ENCODE measurements at regions not wholly inside any gene's neighbourhood (a gene's known extent, or its start where the extent isn't known, plus 50 kb on each side); places are given as distances from the start of the nearest gene placed in this dataset.

DNA sequence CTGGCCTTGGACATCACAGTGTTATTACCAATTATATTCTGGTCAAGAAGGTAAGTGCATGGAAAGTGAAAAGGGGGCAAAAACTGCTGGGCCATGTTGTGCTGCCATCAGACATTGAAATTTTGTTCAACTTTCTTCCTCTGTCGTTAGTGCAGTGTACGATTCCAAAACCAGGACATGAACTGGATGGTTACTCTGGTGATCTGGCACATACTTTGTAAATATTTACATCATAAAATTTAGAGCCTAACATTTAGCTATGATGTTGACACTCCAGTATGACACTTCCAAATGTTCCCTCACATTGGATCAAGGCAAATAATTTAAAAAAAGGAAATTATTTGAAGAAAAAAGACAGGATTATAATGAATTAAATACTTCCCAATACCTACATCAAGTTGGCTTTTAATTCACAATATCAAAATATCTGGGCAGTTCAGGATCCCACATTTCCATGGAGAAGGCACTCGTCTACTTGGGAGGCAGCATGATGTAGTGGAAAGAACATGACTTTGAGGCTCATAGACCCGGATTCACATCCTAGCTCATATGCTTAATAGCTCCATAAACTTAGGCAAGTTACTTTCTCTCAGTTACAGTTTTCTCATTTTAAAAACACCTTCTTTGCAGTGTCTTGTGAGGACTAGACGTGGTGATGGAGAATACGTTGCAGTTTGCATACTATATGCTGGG lies 342.5 kb upstream of the MPDZ start:
- DNase-seq (no peak), ATAC-seq (no peak)
- Mint-ChIP-seq H3K4me3 (no peak overlapping the region), H3K36me3 (ENCODE audit: low read depth) (no peaks in the 10 kb centered on the region), H3K27ac (no peak overlapping the region), H3K9me3 (ENCODE audit: insufficient read depth) (no peaks in the 10 kb centered on the region), H3K4me1 (ENCODE audit: low read depth) (no peaks in the 10 kb centered on the region), H3K27me3 (ENCODE audit: low read depth) (no peaks in the 10 kb centered on the region)
- POLR2A ChIA-PET = no interaction called here
- CTCF ChIA-PET = no interaction called here

DNA sequence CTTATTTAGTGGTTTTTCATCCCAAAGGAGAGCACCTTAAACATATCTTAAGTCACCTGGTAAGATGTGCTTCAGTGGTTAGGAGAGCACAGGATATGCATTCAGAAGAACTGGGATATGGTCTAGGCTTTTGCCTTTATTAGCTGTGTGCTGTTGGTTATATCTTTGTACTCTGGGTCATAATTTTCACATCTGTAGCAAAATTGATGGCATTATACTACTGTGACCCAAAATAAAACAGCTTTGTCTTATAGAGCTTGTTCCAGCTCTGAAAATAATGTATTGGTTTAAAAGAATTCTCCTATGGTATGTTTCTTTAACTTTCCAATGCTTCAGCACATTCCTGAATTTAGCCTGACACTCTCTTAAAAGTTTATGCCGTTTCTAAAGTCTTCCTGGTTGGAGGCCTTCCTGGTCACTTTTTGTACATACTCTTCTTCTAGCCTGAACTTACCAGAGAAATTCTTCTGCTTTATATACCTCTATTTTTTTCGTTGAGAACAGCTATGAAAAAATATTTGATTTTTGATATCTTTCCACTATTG lies 337.1 kb upstream of the MPDZ start:
- no peaks in the 10 kb centered on the region for H3K36me3 Mint-ChIP-seq (ENCODE audit: low read depth)
- H3K4me1 Mint-ChIP-seq (ENCODE audit: low read depth) = no peaks in the 10 kb centered on the region
- no peak overlapping the region for H3K27ac Mint-ChIP-seq
- H3K4me3 Mint-ChIP-seq = no peak overlapping the region
- DNase-seq = no peak
- H3K9me3 Mint-ChIP-seq (ENCODE audit: insufficient read depth) = peaks cover 4% of the 10 kb centered on the region
- ChIA-PET CTCF (interaction anchor here (0.9 kb wide), 1 partner anchor 15 kb away, joined by 3 read pairs; no protein-coding TSS in a partner anchor), POLR2A (no interaction called here)
- H3K27me3 Mint-ChIP-seq (ENCODE audit: low read depth) = no peaks in the 10 kb centered on the region
- ATAC-seq = no peak

DNA sequence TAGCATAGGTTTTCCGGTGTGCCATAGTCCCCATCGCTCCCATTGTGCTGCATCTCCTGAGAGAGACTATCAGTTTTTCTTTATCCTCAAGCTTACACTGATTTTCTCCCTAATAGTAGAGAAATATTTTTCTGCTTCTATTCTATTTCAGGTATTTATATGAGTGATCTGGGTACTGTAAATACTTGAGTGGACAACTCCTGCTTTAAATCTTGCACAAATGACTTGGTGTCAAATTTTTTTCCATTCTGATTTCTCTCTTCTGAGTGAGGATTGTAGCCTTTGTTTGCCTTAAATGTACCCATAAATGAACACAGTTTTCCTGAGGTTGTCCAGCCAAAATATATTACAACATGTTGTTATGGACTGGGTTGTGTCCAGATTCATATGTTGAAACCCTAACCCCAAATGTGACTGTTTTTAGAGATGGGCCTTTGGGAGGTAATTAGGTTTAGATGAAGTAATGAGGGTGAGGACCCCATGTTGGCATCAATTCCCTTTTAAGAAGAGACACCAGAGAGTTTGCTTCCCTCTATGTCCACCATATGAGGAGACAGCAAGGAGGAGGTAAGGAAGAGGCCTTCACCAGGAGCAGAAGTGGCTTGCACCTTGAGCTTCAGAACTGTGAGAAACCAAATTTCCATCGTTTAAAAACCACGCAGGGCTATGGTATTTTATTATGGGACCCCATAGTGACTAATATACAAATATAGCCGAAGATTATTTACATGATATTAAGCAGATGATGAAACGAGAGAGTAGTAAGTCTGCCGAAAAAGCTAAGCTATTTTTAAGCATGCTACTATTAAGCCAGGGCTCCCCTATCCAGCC lies 336.4 kb upstream of the MPDZ start:
- Mint-ChIP-seq H3K36me3 (ENCODE audit: low read depth) (no peaks in the 10 kb centered on the region), H3K27ac (no peak overlapping the region), H3K27me3 (ENCODE audit: low read depth) (no peaks in the 10 kb centered on the region), H3K4me1 (ENCODE audit: low read depth) (no peaks in the 10 kb centered on the region), H3K9me3 (ENCODE audit: insufficient read depth) (peaks cover 4% of the 10 kb centered on the region), H3K4me3 (no peak overlapping the region)
- DNase-seq (no peak), ATAC-seq (no peak)
- ChIA-PET CTCF (interaction anchor here (0.9 kb wide), 1 partner anchor 16 kb away, joined by 3 read pairs; no protein-coding TSS in a partner anchor), POLR2A (no interaction called here)

DNA sequence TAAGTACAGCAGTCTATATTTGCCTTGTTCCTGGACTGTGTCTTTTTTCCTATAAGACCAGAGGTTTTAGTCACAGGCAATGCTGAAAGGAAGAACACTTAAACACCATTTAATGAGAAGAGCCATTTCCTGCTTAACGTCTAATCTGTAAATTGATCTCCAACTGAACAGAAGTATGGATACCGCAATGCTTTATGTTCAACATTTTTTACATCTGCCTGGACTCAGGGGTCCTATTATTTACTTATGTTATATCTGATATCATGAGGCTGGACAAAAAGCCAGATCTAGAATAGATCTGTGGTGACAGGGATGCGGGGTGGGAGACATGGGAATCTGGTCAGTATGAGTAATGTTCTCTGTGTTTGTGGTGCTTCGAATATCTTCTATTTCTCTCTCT lies 334.6 kb upstream of the MPDZ start:
- CTCF ChIA-PET = no interaction called here

DNA sequence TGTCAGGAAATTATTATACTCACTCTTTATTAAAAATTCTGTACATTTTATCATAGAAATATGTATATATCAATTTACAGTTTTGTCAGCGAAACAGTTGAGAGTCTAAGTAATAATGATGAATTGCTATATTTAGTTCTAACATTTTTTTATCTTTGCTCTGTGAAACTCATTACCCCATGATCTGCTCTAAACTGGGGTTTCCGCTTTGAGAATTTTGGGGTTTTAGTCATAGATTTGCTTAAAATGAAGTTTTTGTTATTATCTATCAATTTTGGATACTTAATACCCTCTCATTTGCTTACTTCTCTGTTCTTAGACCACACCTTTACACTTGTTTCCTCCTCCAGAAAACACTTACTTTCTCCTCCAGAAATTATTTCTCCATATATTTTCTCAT lies 333.8 kb upstream of the MPDZ start:
- Mint-ChIP-seq H3K4me3 (no peak overlapping the region), H3K4me1 (ENCODE audit: low read depth) (no peaks in the 10 kb centered on the region), H3K27me3 (ENCODE audit: low read depth) (no peaks in the 10 kb centered on the region), H3K36me3 (ENCODE audit: low read depth) (no peaks in the 10 kb centered on the region), H3K27ac (no peak overlapping the region), H3K9me3 (ENCODE audit: insufficient read depth) (peaks cover 4% of the 10 kb centered on the region)
- ATAC-seq = no peak
- DNase-seq = no peak
- POLR2A ChIA-PET = no interaction called here
- CTCF ChIA-PET = no interaction called here

More for the DNA sequence above, 334.6 kb upstream of the MPDZ start:
- POLR2A ChIA-PET = no interaction called here
- H3K4me1 Mint-ChIP-seq (ENCODE audit: low read depth) = no peaks in the 10 kb centered on the region
- no peaks in the 10 kb centered on the region for H3K27me3 Mint-ChIP-seq (ENCODE audit: low read depth)
- no peak for ATAC-seq
- no peaks in the 10 kb centered on the region for H3K36me3 Mint-ChIP-seq (ENCODE audit: low read depth)
- peaks cover 4% of the 10 kb centered on the region for H3K9me3 Mint-ChIP-seq (ENCODE audit: insufficient read depth)
- no peak for DNase-seq
- no peak overlapping the region for H3K4me3 Mint-ChIP-seq
- no peak overlapping the region for H3K27ac Mint-ChIP-seq

DNA sequence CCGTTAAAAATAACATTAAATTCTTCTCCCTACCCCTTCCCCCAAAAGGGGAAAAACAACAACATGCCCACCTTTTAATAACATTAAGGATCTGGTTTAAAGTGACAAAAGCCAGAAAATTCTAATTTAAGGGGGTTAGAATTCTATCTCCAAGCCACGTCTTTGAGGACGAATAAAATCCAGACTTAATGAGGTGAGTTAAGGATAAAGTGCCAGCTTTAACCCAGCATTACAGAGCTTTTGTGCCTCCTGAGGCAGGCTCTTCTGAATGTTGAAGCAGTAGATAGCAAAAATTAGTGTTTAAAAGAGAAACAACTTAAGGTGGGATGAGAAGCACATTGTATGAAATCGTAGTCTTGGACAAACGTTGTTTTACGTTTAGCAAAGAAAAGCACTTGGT lies 329.0 kb upstream of the MPDZ start:
- H3K27ac Mint-ChIP-seq = no peak overlapping the region
- DNase-seq = no peak
- peaks cover 6% of the 10 kb centered on the region for H3K9me3 Mint-ChIP-seq (ENCODE audit: insufficient read depth)
- no peak overlapping the region for H3K4me3 Mint-ChIP-seq
- no peaks in the 10 kb centered on the region for H3K4me1 Mint-ChIP-seq (ENCODE audit: low read depth)
- CTCF ChIA-PET = no interaction called here
- no peak for ATAC-seq
- H3K27me3 Mint-ChIP-seq (ENCODE audit: low read depth) = no peaks in the 10 kb centered on the region
- POLR2A ChIA-PET = no interaction called here
- no peaks in the 10 kb centered on the region for H3K36me3 Mint-ChIP-seq (ENCODE audit: low read depth)

DNA sequence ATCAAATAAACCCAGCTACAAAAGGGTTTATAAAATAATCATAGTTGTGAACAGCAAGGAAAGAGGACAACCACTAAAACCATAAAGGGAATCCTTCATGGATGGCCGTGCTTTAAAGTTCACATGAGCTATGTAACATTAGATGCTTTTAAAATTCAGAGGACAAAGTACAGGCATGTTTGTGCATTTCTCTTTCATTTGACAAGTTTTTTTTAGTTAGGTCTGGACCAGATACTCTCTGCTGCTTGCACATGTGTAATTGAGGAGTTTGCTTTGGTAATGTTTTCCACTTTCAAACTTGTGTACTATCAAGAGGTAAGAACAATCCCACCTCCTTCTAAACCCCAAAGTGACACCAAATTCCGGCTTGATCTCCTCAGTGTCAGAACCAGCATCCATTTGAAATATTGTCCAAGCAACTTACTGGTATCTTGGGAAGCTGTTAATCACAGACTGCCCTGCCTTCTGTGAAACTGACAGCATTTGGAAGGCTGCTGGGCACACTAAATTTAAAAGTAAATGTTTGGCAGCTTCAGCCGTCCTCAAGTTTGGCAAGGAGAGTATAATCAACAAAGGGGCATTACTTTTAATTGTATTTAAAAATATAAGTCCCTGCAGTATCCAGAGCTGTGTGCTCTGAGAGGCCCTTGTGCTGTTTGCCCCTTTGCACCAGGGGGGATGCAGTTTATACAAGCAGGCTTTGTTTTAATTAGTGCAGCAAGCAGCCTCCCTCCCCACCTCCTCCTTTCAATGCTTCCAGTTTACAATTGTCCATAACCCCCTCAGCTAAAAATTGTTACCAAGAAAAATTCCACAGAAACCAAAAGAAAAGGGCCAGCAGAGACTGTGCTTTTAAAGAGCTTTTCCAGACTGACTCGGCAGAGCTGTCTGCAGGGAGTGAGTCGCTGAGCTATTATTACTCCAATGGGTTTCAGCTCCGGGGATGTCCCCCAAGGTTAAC lies 328.3 kb upstream of the MPDZ start:
- ATAC-seq (no peak), DNase-seq (no peak)
- POLR2A ChIA-PET = no interaction called here
- Mint-ChIP-seq H3K4me1 (ENCODE audit: low read depth) (no peaks in the 10 kb centered on the region), H3K27ac (no peak overlapping the region), H3K27me3 (ENCODE audit: low read depth) (no peaks in the 10 kb centered on the region), H3K9me3 (ENCODE audit: insufficient read depth) (peaks cover 7% of the 10 kb centered on the region), H3K4me3 (no peak overlapping the region), H3K36me3 (ENCODE audit: low read depth) (no peaks in the 10 kb centered on the region)
- CTCF ChIA-PET = no interaction called here

DNA sequence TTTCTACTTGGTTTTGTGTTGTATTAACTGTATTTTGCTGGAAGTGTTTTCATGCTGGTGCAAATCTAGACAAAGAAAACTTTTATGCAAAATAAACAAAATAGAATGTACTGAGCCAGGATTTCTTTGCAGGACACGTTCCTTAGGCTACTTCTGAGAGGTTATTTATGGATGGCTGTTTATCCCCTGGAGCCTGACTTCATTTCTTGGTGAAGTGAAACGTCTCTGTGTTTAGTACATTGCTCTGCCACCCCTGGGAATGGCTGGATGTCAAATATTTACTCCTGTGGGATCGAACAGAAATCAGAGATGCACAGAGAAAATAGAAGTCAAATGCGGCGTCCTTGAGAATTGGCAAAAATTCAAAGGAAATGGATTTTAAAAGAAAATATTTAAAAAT lies 327.1 kb upstream of the MPDZ start:
- Mint-ChIP-seq H3K27me3 (ENCODE audit: low read depth) (no peaks in the 10 kb centered on the region), H3K4me3 (no peak overlapping the region), H3K9me3 (ENCODE audit: insufficient read depth) (peaks cover 14% of the 10 kb centered on the region), H3K4me1 (ENCODE audit: low read depth) (no peaks in the 10 kb centered on the region), H3K27ac (no peak overlapping the region), H3K36me3 (ENCODE audit: low read depth) (no peaks in the 10 kb centered on the region)
- DNase-seq (no peak), ATAC-seq (no peak)
- ChIA-PET POLR2A (no interaction called here), CTCF (no interaction called here)

DNA sequence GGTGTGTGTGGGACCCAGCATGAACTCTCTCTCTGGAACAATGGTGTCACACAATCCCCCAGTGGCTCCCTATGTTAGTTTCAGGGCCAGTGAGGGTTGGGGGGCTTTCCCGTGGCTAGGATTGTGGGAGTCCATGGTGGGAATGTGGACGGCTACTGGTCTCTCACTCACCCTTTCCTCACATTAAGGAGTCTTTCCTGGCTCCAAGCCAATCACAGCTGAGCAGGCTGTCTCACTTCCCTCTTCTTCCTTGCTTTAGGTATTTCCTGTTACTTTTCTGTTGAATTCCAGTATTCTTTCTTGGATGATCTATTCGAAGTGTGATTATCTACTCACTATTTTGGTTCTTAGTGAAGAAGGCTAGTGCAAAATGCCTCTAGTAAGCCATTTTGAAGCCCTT lies 324.4 kb upstream of the MPDZ start:
- CTCF ChIA-PET = no interaction called here
- no peaks in the 10 kb centered on the region for H3K36me3 Mint-ChIP-seq (ENCODE audit: low read depth)
- no peak overlapping the region for H3K4me3 Mint-ChIP-seq
- H3K9me3 Mint-ChIP-seq (ENCODE audit: insufficient read depth) = peaks cover 14% of the 10 kb centered on the region
- no peaks in the 10 kb centered on the region for H3K27me3 Mint-ChIP-seq (ENCODE audit: low read depth)
- no peak overlapping the region for H3K27ac Mint-ChIP-seq
- ATAC-seq (no peak), DNase-seq (no peak)
- POLR2A ChIA-PET = no interaction called here
- H3K4me1 Mint-ChIP-seq (ENCODE audit: low read depth) = no peaks in the 10 kb centered on the region

DNA sequence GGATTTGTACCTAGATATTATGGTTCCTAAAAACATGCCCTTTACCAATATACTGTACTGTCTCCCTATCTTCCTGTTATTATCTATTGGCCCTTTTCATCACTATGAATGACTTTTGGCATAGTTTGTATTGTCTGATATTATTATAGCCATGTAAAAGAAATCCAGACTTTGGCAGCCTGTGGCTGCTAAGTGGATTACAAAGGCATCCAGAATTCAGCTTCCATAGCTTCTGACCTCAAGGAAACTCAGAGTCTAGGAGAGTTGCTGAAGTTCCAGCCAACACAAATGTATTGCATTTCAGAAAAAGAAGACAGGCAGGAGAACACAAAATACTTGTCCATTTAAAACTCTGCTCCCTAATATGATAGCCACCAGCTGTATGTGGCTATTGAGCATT lies 319.2 kb upstream of the MPDZ start:
- Mint-ChIP-seq H3K27me3 (ENCODE audit: low read depth) (no peaks in the 10 kb centered on the region), H3K36me3 (ENCODE audit: low read depth) (no peaks in the 10 kb centered on the region), H3K4me3 (no peak overlapping the region), H3K9me3 (ENCODE audit: insufficient read depth) (peaks cover 7% of the 10 kb centered on the region), H3K4me1 (ENCODE audit: low read depth) (no peaks in the 10 kb centered on the region), H3K27ac (no peak overlapping the region)
- ATAC-seq (no peak), DNase-seq (no peak)
- POLR2A ChIA-PET = no interaction called here
- CTCF ChIA-PET = no interaction called here

DNA sequence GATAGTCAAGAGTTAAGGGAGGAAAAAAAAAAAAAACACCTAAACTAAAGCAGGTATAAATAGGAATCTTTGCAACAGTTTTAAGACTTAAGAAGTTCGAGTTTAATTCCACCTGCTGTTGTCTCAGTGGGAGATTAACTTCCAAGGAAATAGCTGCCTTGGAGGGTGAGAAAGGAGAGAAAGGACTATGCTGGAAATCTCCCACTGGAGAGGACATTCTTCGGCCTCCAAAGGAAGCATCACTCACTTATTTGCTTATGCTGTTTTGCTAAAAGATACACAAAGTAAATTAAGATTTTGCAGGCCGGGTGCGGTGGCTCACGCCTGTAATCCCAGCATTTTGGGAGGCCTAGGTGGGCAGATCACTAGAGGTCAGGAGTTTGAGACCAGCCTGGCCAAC lies 317.9 kb upstream of the MPDZ start:
- no peak for ATAC-seq

DNA sequence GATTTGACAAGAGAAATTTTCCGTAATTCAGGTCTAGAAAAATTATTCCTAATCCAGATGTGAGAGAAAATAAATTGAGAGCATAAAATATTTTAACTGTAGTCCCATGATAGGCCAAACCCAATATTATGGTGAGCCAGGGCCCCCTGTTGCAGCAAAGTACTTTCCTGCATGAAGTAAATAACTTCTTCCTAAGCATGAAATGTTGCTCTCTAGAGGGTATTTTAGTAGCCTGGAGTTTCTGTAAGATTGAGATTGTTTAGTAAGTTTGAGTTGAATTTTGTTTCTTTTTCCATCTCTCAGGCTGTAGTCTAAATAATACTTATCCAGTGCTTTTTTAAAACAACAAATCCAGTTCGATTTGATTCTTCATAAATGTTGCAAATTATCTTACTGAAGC lies 317.5 kb upstream of the MPDZ start:
- Mint-ChIP-seq H3K27me3 (ENCODE audit: low read depth) (no peaks in the 10 kb centered on the region), H3K27ac (no peak overlapping the region), H3K36me3 (ENCODE audit: low read depth) (no peaks in the 10 kb centered on the region), H3K4me1 (ENCODE audit: low read depth) (no peaks in the 10 kb centered on the region), H3K9me3 (ENCODE audit: insufficient read depth) (no peaks in the 10 kb centered on the region), H3K4me3 (no peak overlapping the region)
- ATAC-seq = no peak
- ChIA-PET CTCF (no interaction called here), POLR2A (no interaction called here)
- no peak for DNase-seq

More for the DNA sequence above, 317.9 kb upstream of the MPDZ start:
- no peak overlapping the region for H3K27ac Mint-ChIP-seq
- H3K4me3 Mint-ChIP-seq = no peak overlapping the region
- H3K4me1 Mint-ChIP-seq (ENCODE audit: low read depth) = no peaks in the 10 kb centered on the region
- H3K27me3 Mint-ChIP-seq (ENCODE audit: low read depth) = no peaks in the 10 kb centered on the region
- H3K9me3 Mint-ChIP-seq (ENCODE audit: insufficient read depth) = peaks cover 3% of the 10 kb centered on the region
- no peaks in the 10 kb centered on the region for H3K36me3 Mint-ChIP-seq (ENCODE audit: low read depth)
- ChIA-PET POLR2A (no interaction called here), CTCF (no interaction called here)
- DNase-seq = no peak
